Sigmoid colon (tissue), 6 donors: ENCODE measurements at regions not wholly inside any gene's neighbourhood (a gene's known extent, or its start where the extent isn't known, plus 50 kb on each side); places are given as distances from the start of the nearest gene placed in this dataset.

ENCODE experiments used
- DNase-seq: peaks from one replicate; pipeline ENCODE4 v3.0.0-alpha.2; 2019
- H3K27ac ChIP-seq, 4 donors: fragments of 200-600 bp; sonication (generic); one replicate each; pipeline ENCODE4 v1.5.1; 2016 to 2019; ENCODE audit warnings: mild to moderate bottlenecking in 1 of 4
- H3K27me3 ChIP-seq, 3 donors: fragments of 200-600 bp; sonication (generic); one replicate each; pipeline ENCODE4 v1.5.1; 2019; ENCODE audit warnings: mild to moderate bottlenecking in 1 of 3
- H3K36me3 ChIP-seq, 4 donors: fragments of 200-600 bp; sonication (generic); one replicate each; pipeline ENCODE4 v1.5.1; 2016 to 2019
- H3K4me1 ChIP-seq, 4 donors: fragments of 200-600 bp; sonication (generic); one replicate each; pipeline ENCODE4 v1.5.1; 2017 to 2019
- H3K4me3 ChIP-seq, 4 donors: fragments of 200-600 bp; sonication (generic); one replicate each; pipeline ENCODE4 v1.5.1; 2017 to 2019; ENCODE audit warnings: mild to moderate bottlenecking in 2 of 4, moderate library complexity in 1 of 4
- H3K9me3 ChIP-seq, 4 donors: fragments of 200-600 bp in 3 of 4; sonication (generic) in 3 of 4; one replicate each; pipeline versions ENCODE4 v1.5.1 to v1.6.1; 2013 to 2019
- EP300 ChIP-seq, 4 donors: sonication (generic); formaldehyde crosslinking; IDR thresholded peaks; one replicate each; pipeline ENCODE4 v1.6.1; 2017; ENCODE audit warnings: antibody characterized with exemption in 4 of 4
- POLR2A ChIP-seq, 2 donors: fragments of 450-650 bp; IDR thresholded peaks; one replicate each; pipeline ENCODE4 v1.6.1; 2016; ENCODE audit warnings: antibody characterized with exemption in 2 of 2, mild to moderate bottlenecking in 2 of 2, moderate library complexity in 2 of 2
- POLR2AphosphoS5 ChIP-seq, 4 donors: sonication (generic); formaldehyde crosslinking; IDR thresholded peaks; one replicate each; pipeline ENCODE4 v1.6.1; 2017; ENCODE audit warnings: antibody characterized with exemption in 4 of 4
- WGBS, 2 donors: extraction: QIAGEN DNeasy Blood & Tissue Kit; methylation state at CpG; one replicate each; pipeline ENCODE4 v1.1.7; 2013; 5-methylcytosine and 5-hydroxymethylcytosine counted together
- intact Hi-C: fragments of 100-400 bp; cut with DNase I; formaldehyde crosslinking; loops from one replicate; pipeline ENCODE4 v1.15.1; 2023
- TF ChIP-seq, protein P1 (sequence below), 4 experiments: fragments of 450-650 bp in 3 of 4; fragments of 200-600 bp in 1 of 4; IDR thresholded peaks; one replicate each; pipeline ENCODE4 v1.5.1; 2016 to 2019; ENCODE audit warnings: antibody characterized with exemption in 4 of 4, mild to moderate bottlenecking in 3 of 4, moderate library complexity in 2 of 4
- donor health status: healthy with polysubstance abuse.
- donor health status: healthy.

DNA sequence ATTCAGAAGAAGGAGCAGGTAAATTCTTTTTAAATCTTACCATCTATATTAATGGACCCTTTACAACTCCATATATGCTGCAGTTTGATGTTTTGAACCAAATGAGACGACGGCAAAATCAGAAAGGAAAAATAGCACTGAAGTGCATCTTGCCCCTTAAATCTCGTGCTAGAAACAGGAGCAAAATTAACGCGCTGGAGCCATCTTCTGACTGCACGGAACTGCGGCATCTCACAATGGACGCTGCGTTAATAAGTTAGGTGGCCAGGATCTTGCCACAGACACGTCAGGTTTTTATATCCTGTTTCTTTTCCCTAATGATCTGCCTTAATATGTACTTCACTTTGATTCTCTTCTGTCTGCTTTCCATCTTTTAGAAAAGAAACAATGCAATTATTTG lies 354.5 kb downstream of the TFEC start:
- no peaks in the 10 kb centered on the region for H3K36me3 ChIP-seq
- intact Hi-C loops: loop anchor here (5.0 to 10.0 kb wide), 3 partner anchors 751 to 1594 kb away; partner anchors contain the start of genes FOXP2 and MDFIC
- peaks cover 0 to 35% (median 15%) of the 10 kb centered on the region in 4 donors for H3K4me1 ChIP-seq
- WGBS, 2 donors: 37 to 53% methylated on average over 10 of the region's 10 CpGs
- H3K4me3 ChIP-seq: peak overlapping the region in 3 of 4 donors; percentile 17 to 31 (median 30)
- no peaks in the 10 kb centered on the region for H3K27me3 ChIP-seq
- H3K27ac ChIP-seq: peak overlapping the region in 3 of 4 donors; percentile 48 to 61 (median 55)
- TF ChIP-seq, protein P1, sequence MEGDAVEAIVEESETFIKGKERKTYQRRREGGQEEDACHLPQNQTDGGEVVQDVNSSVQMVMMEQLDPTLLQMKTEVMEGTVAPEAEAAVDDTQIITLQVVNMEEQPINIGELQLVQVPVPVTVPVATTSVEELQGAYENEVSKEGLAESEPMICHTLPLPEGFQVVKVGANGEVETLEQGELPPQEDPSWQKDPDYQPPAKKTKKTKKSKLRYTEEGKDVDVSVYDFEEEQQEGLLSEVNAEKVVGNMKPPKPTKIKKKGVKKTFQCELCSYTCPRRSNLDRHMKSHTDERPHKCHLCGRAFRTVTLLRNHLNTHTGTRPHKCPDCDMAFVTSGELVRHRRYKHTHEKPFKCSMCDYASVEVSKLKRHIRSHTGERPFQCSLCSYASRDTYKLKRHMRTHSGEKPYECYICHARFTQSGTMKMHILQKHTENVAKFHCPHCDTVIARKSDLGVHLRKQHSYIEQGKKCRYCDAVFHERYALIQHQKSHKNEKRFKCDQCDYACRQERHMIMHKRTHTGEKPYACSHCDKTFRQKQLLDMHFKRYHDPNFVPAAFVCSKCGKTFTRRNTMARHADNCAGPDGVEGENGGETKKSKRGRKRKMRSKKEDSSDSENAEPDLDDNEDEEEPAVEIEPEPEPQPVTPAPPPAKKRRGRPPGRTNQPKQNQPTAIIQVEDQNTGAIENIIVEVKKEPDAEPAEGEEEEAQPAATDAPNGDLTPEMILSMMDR (IDR thresholded peaks at IDR 0.05): peak in 1 of 4 experiments; percentile 17
- TF ChIP-seq POLR2AphosphoS5 (IDR thresholded peaks at IDR 0.05) (peak in 1 of 4 donors; percentile 14), EP300 (IDR thresholded peaks at IDR 0.05) (no peak), POLR2A (IDR thresholded peaks at IDR 0.05) (no peak)
- peak; percentile 70 for DNase-seq
- no peaks in the 10 kb centered on the region for H3K9me3 ChIP-seq

DNA sequence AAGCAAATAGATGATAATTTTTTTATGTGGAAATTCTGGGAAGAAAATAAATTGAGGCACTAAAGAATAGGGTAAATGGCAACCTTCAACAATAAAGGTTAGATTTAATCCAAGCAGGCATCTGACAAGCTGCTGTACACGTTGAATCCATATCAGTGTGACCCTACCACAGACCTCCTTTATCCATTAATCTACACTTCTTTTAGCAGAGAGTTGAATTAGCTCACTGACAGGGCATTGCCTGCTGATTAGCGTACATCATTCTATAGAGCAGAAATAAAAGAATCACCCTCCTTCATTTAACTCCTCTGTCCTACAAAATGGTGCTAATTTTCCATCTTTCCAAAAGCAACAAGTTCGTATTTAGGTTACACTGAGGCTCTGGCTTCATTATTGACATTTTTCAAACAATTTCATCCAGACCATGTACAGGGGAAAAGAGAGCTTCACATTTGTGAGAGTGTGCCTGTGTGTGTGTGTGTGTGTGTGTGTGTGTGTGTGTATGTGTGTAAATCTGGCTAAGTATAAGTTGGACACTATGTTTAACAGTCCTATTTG lies 356.0 kb downstream of the TFEC start:
- peaks cover 0 to 35% (median 15%) of the 10 kb centered on the region in 4 donors for H3K4me1 ChIP-seq
- no peaks in the 10 kb centered on the region for H3K9me3 ChIP-seq
- no peak for DNase-seq
- 87 to 91% methylated on average over 3 of the region's 3 CpGs for WGBS, 2 donors
- H3K36me3 ChIP-seq: no peaks in the 10 kb centered on the region
- intact Hi-C loops: loop anchor here (5.0 to 10.0 kb wide), 3 partner anchors 750 to 1592 kb away; partner anchors contain the start of genes FOXP2 and MDFIC
- no peak overlapping the region for H3K4me3 ChIP-seq
- no peaks in the 10 kb centered on the region for H3K27me3 ChIP-seq
- peak overlapping the region in 1 of 4 donors; percentile 53 for H3K27ac ChIP-seq
- no peak for TF ChIP-seq POLR2A (IDR thresholded peaks at IDR 0.05)
- TF ChIP-seq, protein P1 (IDR thresholded peaks at IDR 0.05): no peak
- TF ChIP-seq POLR2AphosphoS5 (IDR thresholded peaks at IDR 0.05): no peak
- no peak for TF ChIP-seq EP300 (IDR thresholded peaks at IDR 0.05)

DNA sequence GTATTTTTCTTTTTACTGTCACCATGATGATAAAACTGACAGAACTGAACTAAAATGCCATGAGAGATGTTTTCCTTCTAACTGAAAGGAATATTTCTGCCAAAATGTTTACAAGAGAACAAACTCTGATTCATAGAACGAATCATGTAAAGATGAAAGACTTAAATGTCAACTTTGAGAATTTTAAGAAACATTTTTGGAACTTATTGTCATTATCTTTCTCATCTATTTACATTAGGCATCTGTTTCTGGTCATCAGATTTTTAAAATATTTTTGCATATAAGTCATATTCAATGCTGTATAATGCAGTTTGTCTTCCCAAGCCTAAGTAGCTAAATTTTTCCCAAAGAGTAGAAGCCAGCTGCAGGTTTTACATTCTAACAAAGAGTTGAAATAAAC lies 358.5 kb downstream of the TFEC start:
- Histone ChIP-seq H3K36me3 (no peaks in the 10 kb centered on the region), H3K4me3 (no peak overlapping the region), H3K27ac (no peak overlapping the region), H3K4me1 (peaks cover 0 to 15% (median 3%) of the 10 kb centered on the region in 4 donors), H3K9me3 (no peaks in the 10 kb centered on the region), H3K27me3 (no peaks in the 10 kb centered on the region)
- no peak for DNase-seq
- TF ChIP-seq POLR2AphosphoS5 (IDR thresholded peaks at IDR 0.05) (no peak), EP300 (IDR thresholded peaks at IDR 0.05) (no peak), POLR2A (IDR thresholded peaks at IDR 0.05) (no peak)
- TF ChIP-seq, protein P1 (IDR thresholded peaks at IDR 0.05): no peak
- intact Hi-C loops: loop anchor here (10.0 kb wide), 2 partner anchors 747 to 1257 kb away; partner anchors contain the start of genes FOXP2 and MDFIC
- WGBS, 2 donors: 75 to 85% methylated on average over 1 of the region's 1 CpG

DNA sequence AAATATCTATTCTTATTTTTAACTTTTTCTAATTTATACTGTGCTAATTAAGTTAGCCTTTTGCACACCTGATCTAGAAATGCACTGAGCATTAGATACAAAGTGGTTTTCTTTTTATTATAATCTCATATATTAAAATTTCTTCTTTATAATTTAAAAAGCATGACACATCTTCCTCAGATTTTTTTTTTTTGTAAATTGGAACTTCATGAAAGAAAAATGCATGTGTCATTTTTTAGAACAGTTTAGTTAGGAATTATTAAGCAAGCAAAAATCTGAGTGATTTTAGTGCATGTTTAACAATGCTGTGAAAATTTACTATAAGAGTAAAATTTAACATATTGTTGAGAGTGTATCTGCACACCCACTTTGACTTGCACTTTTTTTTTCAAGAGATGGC lies 367.9 kb downstream of the TFEC start:
- TF ChIP-seq EP300 (IDR thresholded peaks at IDR 0.05): no peak
- TF ChIP-seq POLR2AphosphoS5 (IDR thresholded peaks at IDR 0.05): no peak
- no peak for TF ChIP-seq POLR2A (IDR thresholded peaks at IDR 0.05)
- TF ChIP-seq, protein P1 (IDR thresholded peaks at IDR 0.05): no peak
- no peaks in the 10 kb centered on the region for H3K36me3 ChIP-seq
- H3K4me1 ChIP-seq: no peaks in the 10 kb centered on the region
- intact Hi-C loops: no loop called here
- H3K27ac ChIP-seq: no peak overlapping the region
- H3K4me3 ChIP-seq: no peak overlapping the region
- no peaks in the 10 kb centered on the region for H3K9me3 ChIP-seq
- no peak for DNase-seq
- no peaks in the 10 kb centered on the region for H3K27me3 ChIP-seq
